NCI-H146 treated with DMSO at 0.1 percent for 48 hours (cell line): ENCODE measurements at regions not wholly inside any gene's neighbourhood (a gene's known extent, or its start where the extent isn't known, plus 50 kb on each side); places are given as distances from the start of the nearest gene placed in this dataset.

Source experiments
- DNase-seq: peaks from one replicate; lab custom pipeline; 2025; ENCODE audit not compliant: unreplicated experiment; lab: John Stamatoyannopoulos, UW

DNA sequence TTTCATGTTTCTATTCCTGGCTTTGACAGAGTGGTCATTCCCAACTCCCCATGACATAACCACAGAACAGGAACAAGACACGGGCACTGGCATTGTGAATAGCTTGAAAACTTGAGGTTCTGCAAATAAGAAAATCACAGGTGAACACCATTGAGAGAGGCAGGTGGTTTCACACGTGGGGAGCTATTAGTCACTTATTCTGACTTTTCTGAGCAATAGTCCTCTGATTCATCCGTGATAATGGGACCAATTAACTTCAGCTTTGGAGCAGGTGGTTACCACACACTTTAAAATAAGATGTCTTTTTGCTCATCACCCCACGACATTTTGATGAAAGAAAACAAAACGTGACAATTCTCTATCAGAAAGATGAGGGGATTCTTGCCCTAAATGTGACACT, 224.7 kb downstream of the KLF13 start:
- DNase-seq: peak; percentile 12

DNA sequence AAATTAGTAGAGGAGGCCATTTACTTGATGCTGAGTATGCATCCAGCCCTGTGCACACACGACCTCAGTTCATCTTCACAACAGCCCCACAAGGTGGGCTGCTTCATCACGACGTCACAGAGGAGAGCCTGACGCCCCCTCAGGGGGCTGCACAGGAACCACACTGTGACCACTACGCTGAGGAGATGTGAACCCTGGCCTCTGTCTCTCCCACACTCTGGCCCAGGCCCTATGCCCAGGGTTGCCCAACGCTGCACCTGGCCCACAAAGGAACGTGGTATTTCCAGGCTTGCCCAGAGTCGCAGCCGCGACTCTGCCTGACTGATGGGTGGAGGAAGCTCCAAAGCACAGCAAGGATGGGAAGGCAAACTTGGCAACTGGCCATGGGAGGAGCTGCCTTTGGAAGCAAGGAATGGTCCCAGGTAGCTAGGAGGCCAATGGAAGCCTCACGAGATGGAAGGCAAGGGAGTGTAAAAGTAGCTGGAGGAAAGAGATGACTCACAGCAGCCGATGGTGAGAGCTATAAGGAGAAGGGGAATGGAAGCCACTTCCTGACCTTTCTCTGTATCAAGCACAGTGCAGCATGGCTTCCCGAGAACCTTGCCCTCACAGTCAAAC, 226.0 kb downstream of the KLF13 start:
- DNase-seq: no peak

DNA sequence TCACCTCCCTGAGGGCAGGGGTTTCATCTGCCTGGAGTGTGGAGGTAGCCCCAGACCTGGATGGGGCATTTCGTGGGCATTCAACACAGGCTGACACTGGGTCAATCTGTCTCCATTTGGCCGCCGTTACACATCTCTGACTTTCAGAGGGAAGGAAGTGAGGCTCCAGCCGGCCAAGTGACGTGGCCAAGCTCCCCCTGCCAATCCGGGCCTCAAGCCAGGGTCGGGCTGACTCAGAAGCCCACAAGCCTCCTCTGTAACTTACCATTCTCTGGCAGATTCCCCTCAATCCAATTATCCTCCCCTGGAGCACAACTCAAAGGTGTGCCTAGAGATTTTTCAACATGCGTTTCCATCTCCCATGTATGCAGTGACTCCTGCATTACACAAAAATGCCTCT, 227.6 kb downstream of the KLF13 start:
- no peak for DNase-seq

DNA sequence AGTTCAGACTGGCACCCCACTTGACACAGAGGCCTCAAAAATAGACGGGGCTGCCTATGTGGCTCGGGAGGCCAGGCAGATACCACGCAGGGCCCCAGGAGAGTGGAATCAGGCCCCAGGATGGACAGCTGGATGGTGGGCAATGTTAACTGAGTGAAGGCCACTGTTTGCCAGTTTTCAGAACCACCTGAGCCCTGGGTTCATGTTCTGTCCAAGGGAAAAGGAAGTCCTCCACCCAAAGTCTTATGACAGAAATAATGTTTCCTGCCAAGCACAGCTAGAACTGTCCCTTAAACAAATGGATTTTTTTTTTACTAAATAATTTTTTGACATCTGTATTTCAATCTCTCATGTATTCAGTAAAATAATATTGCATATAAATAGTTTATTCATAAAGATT, 228.4 kb downstream of the KLF13 start:
- no peak for DNase-seq

DNA sequence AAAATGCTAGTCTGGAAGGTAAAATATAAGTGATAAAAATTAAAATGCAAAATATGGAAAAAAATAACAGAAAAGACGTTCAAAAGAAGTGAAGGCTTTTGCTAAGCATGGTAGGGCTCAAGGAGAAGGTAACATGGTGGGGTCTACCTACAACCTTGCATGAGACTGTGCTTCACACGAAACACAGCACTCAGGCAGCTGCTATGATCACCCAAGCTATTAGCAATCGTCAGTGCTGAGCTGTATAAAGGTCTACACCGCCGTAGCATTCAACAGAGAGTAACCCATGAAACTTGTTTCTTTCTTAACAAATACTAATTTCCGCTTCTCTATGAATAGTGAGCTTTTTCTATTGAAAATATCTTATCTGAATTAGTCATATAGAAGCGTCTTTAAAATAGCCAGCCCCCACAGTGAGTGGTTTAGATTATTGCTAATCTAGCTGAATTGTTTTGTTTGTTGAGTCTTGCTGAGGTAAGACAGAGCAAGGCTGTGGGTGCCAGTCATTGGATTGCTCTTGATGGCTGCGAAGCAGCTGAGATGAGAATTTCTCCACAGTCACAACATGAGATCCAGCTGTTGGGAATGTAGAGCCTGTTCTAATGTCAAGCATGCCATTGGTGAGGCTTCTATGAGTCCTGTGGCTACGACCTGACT, 230.0 kb downstream of the KLF13 start:
- DNase-seq: no peak

DNA sequence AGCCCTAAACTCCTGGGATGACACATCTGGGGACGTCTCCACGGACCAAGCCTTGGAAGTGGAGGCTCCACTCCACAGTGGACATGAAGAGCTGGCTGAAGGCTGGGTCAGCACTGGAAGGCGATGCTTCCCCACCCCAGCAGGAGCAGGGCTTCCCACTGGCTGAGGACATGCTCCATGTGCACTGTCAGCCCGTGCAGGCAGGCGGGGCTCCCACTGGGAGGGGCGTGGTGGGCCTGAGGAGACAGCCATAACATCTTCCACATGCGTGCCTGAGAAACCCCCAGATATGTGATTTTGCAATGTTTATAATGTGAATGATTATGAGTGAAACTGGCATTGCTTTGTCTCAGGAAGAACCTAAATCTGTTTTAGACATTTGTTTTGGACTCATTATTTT, 231.3 kb downstream of the KLF13 start:
- DNase-seq: no peak

DNA sequence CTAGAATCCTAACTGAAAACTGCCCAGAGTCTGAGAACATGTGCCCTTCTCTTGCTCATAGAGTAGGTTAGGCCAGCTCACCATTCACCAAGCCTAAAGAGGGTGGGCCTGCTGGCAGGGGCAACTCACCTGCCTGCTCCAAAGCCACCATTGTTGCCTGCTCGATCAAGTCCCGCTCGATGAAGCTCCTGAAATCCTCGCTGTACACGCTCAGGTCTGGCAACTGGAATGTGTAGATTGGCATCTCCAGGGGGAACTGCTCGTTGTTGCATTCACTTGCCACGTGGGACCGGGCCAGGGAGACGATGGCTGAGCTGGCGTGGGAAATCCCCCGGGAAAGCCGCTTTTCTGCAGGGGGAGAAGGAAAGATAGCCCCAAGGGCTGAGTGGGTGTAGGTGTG, 232.2 kb downstream of the KLF13 start:
- DNase-seq: no peak

DNA sequence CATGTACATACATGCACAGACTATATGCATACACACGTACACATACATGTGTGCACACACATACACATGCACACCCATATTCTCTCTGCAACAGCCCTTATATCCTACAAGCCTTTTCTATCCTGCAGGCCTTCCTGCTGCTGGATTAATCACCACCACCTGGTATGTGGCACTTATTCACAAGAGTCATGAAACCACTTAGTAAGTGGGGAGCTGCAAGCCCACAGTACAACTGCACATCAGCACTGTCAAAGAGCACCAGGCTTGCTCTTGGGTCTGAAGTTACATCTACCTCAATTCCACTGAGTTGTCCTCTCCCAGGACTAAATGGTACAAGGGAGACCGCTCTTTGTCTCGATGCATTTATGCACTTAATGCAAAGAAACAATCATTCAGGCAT, 233.2 kb downstream of the KLF13 start:
- no peak for DNase-seq

DNA sequence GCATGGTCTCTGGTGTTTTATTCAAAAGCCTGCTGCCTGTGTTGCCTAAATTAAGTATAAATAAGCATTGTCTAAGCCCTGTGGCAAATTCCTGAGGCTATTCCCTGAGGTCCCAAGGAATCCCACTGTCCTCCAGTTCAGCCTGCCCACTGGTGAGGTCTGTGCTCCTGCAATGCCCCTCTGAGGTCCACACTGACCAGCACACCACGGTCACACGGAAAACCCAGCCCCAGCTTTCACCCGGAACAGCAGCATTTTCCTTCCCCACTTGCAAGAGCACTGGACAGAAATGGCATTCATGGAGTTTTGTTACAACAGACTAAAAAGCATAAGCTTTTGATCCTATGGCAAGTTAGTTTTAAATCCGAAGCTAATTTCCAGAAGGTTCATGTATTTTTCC, 234.0 kb downstream of the KLF13 start:
- no peak for DNase-seq

DNA sequence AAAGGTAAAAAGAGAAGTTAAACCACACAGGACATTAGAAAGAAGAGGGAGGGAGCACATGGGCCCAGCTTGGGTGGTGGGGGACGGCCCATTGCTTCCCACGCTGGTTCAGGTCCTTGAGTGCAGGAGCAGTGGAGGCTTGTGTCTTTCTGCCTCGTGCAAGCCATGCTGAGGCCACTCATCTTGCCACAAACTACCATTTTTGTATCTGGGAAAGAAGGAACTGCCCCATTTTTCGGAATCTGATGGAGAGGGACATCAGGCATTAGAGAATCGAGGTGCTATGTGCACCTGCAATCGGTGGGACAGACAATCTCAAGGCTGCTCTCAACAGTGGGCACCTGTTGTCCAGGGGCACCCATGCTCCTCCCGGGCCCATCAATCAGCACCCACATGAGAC, 234.5 kb downstream of the KLF13 start:
- DNase-seq: no peak

DNA sequence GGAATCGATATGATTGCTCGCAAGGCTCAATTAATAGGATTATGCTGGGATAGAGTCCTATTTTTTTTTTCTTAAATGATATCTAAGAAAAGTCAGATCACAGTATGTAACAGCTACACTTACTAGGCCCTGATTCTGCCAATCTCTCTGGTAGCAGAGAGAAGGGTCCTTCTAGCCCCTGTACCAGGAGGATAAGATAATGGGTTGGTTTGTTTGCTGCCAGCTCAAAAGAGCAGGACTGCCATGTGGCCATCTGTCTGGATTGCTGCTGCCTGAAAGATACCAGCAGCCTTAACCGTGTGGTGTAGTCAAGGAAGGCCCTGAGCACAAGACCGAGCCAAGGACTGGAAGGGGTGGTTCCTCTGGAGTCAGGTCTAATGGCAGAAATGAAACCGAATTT, 236.4 kb downstream of the KLF13 start:
- DNase-seq: no peak

DNA sequence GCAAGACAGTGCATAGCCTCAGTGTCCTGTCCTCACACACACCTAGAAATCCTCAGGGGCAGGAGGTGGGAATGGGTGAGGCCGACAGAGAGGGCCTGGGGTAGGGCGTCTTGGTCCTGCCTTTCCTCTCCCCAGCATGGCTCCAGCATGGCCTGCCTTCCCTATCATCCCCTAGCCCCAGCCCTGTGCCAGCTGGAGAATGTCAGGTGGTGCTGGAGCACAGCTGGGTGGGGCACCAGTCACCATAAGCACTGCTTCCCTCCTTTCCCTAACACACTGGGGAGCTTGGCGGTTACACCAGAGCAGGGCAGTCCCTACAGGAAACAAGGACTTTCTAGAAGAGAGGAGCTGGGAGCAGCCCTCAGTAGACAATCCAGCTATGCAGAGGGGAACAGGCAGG, 236.8 kb downstream of the KLF13 start:
- DNase-seq: no peak

DNA sequence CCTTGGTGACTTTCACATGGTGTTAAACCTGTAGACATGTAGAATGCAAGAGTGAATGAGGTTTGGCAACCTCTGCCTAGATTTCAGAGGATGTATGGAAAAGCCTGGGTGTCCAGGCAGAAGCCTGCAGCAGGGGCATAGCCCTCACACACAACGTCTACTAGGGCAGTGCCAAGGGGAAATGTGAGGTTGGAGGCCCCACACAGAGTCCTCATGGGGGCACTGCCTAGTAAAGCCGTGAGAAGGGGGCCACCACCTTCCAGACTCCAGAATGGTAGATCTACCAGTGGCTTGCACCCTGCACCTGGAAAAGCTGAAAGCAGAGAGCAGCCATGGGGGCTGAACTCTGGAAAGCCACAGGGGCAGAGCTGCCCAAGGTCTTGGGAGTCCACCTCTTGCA, 241.2 kb downstream of the KLF13 start:
- DNase-seq: no peak

DNA sequence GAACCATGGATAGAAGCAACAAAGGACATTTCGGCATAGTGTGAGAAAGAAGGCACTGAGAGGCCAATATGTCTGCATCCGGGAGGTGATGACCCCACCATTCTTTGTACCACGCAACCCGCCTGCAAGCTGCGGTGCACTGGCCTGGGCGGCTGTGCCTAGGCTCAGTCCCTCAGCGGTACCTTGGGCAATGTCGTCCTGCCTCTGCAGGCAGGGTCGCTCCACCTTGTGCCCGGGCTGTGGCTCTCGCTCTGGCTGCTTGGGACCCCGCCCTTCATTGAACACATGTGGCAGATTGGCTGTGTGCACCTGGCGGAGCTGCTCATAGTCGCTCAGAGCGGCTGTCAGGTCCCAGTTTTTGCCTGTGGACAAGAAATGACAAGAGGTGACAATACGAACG, 243.2 kb downstream of the KLF13 start:
- no peak for DNase-seq

DNA sequence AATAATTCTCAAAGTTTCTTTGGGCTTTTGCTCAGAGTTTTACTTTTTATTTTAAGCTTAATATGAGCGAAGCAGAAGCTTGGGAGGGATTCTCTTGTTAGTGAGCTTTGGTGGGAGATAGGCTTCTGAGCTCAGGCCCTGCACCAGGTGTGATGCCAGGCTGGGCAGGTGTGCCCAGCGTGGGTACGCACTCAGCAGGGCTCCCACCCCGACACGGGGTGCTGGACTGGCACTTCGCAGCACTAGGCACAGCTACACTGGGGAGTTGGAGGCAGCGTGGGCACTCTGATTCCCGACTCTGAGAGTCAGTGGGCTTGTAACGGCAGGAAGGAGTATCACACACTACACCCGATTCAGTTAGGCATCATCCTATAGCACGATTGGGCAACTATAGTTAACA, 244.0 kb downstream of the KLF13 start:
- no peak for DNase-seq

DNA sequence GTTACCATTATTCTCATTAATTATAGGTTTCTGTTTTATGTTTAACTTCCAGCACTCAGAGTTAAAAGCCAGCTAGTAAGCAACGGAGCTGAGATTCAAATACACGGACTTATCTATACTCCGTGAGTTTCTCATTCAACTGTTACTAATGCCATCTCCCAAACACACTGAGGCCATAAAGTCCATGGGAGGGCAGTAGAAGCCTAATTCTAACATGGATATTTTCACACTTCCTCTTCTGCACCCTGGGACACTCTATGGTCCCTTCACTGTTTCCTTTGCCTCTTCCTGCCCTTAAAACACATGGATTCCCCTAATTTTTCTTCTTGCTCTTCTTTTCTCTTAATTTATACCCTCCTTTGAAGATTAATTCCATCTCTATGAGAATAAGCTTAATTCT, 245.0 kb downstream of the KLF13 start:
- no peak for DNase-seq

DNA sequence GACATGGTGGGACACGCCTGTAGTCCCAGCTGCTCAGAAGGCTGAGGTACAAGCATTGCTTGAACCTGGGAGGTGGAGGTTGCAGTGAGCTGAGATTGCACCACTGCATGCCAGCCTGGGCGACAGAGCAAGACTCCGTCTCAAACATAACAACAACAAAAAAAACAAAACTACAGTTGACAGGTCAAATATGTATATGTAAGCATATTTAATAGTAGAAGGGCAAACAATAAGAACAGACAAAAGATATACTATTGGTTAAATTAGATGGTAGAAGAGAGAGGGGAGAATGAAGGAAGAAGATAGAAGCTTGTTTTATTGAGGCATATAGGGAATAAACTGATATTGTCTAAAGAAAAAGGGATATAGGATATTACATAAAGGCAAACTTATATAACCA, 247.1 kb downstream of the KLF13 start:
- DNase-seq: no peak

DNA sequence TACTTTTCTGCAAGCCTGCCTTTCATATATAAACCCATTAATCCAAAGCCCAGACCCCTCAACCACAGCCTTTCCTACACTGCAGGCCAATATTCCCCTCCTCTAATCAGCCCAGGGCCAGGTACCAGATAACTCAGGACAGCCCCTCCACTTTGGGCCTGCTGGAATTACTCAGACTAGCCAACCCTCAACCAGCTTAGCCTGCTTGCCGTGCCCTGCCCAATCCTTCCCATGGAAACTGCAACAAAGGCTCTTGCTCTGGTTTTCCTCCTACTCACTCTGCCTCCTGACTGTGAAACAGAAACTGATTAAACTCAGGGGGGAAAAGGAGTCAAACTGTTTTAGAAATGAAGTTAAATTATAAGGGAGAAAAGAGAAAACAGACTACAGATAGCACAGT, 248.1 kb downstream of the KLF13 start:
- no peak for DNase-seq

DNA sequence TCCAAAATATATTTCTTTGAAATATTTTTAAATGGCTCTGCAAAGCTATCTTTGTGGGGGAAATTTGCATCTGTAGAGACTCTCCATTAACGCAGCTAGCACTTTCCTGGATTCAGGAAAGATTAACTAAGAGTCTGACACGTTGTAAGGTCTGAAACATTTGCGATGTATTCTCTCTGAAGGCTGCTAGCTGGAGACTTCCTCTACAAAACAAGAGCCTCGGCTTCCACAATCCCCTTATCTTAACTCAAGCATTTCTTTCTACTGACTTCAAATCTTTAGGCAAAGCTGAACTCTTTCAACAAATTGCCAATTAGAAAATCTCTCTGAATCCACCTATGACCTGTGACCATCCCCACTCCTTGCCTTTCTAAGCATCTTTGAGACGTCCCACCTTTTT, 250.5 kb downstream of the KLF13 start:
- DNase-seq: no peak

DNA sequence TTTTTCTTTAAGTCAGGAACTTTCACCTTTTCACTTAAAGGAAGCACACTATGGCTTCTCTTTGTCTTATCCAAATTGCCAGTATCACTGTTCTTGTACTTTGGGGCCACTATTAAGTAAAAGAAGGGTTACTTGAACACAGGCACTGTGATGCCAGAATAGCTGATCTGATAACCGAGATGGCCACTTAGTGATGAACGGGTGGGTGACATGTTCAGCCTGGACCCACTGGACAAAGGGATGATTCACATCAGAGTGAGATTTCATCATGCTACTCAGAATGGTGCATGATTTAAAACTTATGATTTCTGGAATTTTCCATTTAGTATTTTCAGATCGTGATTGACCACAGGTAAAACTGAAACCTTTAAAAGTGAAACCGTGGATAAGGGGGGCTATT, 252.6 kb downstream of the KLF13 start:
- no peak for DNase-seq

DNA sequence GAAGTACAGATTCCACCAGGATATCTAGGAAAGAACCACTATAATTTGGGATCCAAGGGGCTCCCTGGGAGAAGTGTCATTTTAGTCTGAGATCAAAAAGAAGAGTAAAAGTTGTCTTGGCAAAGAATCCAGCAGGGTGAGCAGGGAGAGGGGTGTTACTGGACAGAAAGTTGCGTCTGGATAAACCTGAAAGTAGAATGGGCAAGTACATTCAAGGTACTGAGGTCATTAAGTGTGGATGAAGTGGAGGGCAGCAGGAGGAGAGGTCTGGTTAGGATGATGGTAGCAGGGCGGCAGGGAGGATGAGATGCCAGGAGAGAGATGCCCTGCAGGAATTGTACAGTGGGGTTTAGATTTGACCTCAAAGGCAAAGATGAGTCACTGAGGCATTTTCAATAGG, 253.3 kb downstream of the KLF13 start:
- DNase-seq: no peak

DNA sequence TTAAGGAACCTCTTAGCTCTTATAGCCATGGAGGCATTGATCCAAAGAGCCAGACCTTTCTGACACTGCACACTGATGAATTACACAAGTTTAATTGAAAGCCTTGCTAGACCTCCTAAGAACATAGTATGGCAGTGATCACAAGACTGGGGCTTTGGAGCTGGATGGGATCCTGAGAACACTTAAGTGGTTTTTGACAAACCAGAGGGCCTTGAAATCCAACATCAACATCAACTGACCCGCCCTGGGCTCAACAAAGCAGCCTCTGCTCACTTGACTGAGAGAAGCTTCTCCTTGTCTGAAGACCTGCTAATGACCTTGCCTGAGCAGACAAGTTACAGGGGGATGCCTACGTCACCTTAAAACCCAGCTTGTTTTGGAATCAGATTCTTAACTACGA, 257.6 kb downstream of the KLF13 start:
- DNase-seq: no peak

DNA sequence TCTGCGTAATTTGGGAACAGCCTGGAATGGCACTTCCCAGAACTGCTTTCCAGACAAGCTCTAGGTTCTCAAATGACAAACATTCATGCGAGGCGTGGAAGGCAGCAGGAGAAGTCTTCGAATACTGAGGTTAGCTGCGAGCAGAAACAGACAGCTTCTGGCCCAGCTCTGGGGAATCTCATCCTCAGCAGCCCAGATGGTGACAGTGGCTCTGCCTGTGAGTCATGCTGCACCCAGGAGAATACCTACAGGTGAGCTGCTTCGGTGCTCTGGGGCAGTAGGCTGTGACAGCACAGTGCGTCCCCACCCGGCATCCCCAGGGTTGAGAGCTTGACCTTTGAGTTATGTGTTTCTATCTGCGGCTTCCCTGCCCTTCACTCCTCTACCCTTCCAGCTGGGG, 258.6 kb downstream of the KLF13 start:
- no peak for DNase-seq
